Chondrocyte (in vitro differentiated cells): ENCODE measurements at regions not wholly inside any gene's neighbourhood (a gene's known extent, or its start where the extent isn't known, plus 50 kb on each side); places are given as distances from the start of the nearest gene placed in this dataset.

Source experiments
- DNase-seq: peaks from one replicate; pipeline ENCODE4 v3.0.0; 2021; ENCODE audit warnings: mixed read lengths, low spot score
- H3K27ac Mint-ChIP-seq: one replicate; pipeline ENCODE4 v1.8.0; 2021; ENCODE audit warnings: mild to moderate bottlenecking, moderate library complexity, mixed read lengths; ENCODE audit not compliant: unreplicated experiment
- H3K27me3 Mint-ChIP-seq: 2 replicates; pipeline ENCODE4 v1.8.0; 2021; ENCODE audit warnings: low read depth, mixed read lengths
- H3K36me3 Mint-ChIP-seq: 2 replicates; pipeline ENCODE4 v1.8.0; 2021; ENCODE audit warnings: low read depth, mixed read lengths
- H3K4me1 Mint-ChIP-seq: 2 replicates; pipeline ENCODE4 v1.8.0; 2021; ENCODE audit warnings: low read depth, mild to moderate bottlenecking, mixed read lengths
- H3K4me3 Mint-ChIP-seq: one replicate; pipeline ENCODE4 v1.8.0; 2021; ENCODE audit warnings: mild to moderate bottlenecking, moderate library complexity, mixed read lengths; ENCODE audit not compliant: unreplicated experiment
- H3K9me3 Mint-ChIP-seq: 2 replicates; pipeline ENCODE4 v1.8.0; 2021; ENCODE audit warnings: low read depth, mixed read lengths
- CTCF ChIP-seq: fragments of 200-600 bp; sonication (generic); IDR thresholded peaks from 2 replicates; pipeline ENCODE4 v1.5.0; 2021; ENCODE audit warnings: antibody characterized with exemption, mild to moderate bottlenecking, moderate library complexity

- Mint-ChIP-seq H3K27me3 (no peaks in the 10 kb centered on the region), H3K4me1 (no peaks in the 10 kb centered on the region), H3K36me3 (no peaks in the 10 kb centered on the region), H3K4me3 (no peak overlapping the region), H3K9me3 (peaks cover 7% of the 10 kb centered on the region), H3K27ac (no peak overlapping the region)
- no peak for DNase-seq
- no peak for TF ChIP-seq CTCF
Observed at GRCh38 chr12:5227708-5228373, 184.2 kb downstream of the KCNA5 start.

- Mint-ChIP-seq H3K4me3 (no peak overlapping the region), H3K27ac (no peak overlapping the region), H3K4me1 (no peaks in the 10 kb centered on the region), H3K9me3 (peaks cover 7% of the 10 kb centered on the region), H3K27me3 (peaks cover 4% of the 10 kb centered on the region), H3K36me3 (no peaks in the 10 kb centered on the region)
- DNase-seq, result no peak
- no peak for TF ChIP-seq CTCF
Observed at GRCh38 chr12:5230156-5230555, 186.5 kb downstream of the KCNA5 start.

GRCh38 chr12:5230861-5231260 is 187.2 kb downstream of the KCNA5 start:
- H3K27me3 Mint-ChIP-seq, result peaks cover 4% of the 10 kb centered on the region
- no peak overlapping the region for H3K4me3 Mint-ChIP-seq
- no peak for TF ChIP-seq CTCF
- no peak for DNase-seq
- no peaks in the 10 kb centered on the region for H3K36me3 Mint-ChIP-seq
- no peaks in the 10 kb centered on the region for H3K4me1 Mint-ChIP-seq
- no peak overlapping the region for H3K27ac Mint-ChIP-seq
- peaks cover 7% of the 10 kb centered on the region for H3K9me3 Mint-ChIP-seq

GRCh38 chr12:5232291-5232690 is 188.6 kb downstream of the KCNA5 start:
- no peak overlapping the region for H3K27ac Mint-ChIP-seq
- no peak for TF ChIP-seq CTCF
- DNase-seq, result no peak
- H3K36me3 Mint-ChIP-seq, result no peaks in the 10 kb centered on the region
- H3K4me3 Mint-ChIP-seq, result no peak overlapping the region
- H3K9me3 Mint-ChIP-seq, result peaks cover 7% of the 10 kb centered on the region
- H3K27me3 Mint-ChIP-seq, result peaks cover 4% of the 10 kb centered on the region
- no peaks in the 10 kb centered on the region for H3K4me1 Mint-ChIP-seq

GRCh38 chr12:5232826-5233500 is 189.3 kb downstream of the KCNA5 start:
- Mint-ChIP-seq H3K36me3 (no peaks in the 10 kb centered on the region), H3K9me3 (peaks cover 7% of the 10 kb centered on the region), H3K27me3 (peaks cover 10% of the 10 kb centered on the region), H3K4me3 (no peak overlapping the region), H3K27ac (no peak overlapping the region), H3K4me1 (no peaks in the 10 kb centered on the region)
- TF ChIP-seq CTCF, result no peak
- DNase-seq, result no peak
